ENCODE measurements at regions not wholly inside any gene's neighbourhood (a gene's known extent, or its start where the extent isn't known, plus 50 kb on each side); places are given as distances from the start of the nearest gene placed in this dataset.
"Not testable (repeated sequence)": the region's sequence is repeated elsewhere in the genome, so short reads cannot be mapped to it uniquely, and the experiment has no call there.

DNA sequence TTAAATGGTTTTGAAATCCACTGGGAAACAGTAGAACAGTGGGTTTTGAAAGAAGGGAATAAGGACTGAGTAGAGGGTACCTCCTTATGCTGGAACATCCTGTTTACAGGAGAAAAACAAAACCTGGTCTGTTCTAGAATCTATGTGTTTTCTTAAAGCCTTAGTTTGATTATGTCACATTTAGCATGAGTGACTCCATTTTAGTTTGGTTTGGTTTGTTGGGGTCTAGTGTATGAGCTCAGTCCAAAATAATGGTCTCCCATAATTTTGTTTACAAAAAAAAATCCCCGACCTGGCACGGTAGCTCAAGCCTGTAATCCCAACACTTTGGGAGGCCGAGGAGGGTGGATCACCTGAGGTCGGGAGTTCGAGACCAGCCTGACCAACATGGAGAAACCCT lies 179.4 kb downstream of the FAM76B start:
- TF ChIP-seq, protein P1, sequence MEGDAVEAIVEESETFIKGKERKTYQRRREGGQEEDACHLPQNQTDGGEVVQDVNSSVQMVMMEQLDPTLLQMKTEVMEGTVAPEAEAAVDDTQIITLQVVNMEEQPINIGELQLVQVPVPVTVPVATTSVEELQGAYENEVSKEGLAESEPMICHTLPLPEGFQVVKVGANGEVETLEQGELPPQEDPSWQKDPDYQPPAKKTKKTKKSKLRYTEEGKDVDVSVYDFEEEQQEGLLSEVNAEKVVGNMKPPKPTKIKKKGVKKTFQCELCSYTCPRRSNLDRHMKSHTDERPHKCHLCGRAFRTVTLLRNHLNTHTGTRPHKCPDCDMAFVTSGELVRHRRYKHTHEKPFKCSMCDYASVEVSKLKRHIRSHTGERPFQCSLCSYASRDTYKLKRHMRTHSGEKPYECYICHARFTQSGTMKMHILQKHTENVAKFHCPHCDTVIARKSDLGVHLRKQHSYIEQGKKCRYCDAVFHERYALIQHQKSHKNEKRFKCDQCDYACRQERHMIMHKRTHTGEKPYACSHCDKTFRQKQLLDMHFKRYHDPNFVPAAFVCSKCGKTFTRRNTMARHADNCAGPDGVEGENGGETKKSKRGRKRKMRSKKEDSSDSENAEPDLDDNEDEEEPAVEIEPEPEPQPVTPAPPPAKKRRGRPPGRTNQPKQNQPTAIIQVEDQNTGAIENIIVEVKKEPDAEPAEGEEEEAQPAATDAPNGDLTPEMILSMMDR (IDR thresholded peaks at IDR 0.05): not testable (repeated sequence)
- TF ChIP-seq EP300 (IDR thresholded peaks at IDR 0.05): not testable (repeated sequence)
